ENCODE measurements at regions not wholly inside any gene's neighbourhood (a gene's known extent, or its start where the extent isn't known, plus 50 kb on each side); places are given as distances from the start of the nearest gene placed in this dataset.

- Histone ChIP-seq H3K4me3 (ENCODE audit: low read depth, low read length) (no peak overlapping the region), H3K36me3 (ENCODE audit: control insufficient read depth, insufficient read depth, low read length) (no peaks in the 10 kb centered on the region), H3K27me3 (ENCODE audit: control insufficient read depth, insufficient read depth, low read length) (no peaks in the 10 kb centered on the region)
- TF ChIP-seq, protein P1, sequence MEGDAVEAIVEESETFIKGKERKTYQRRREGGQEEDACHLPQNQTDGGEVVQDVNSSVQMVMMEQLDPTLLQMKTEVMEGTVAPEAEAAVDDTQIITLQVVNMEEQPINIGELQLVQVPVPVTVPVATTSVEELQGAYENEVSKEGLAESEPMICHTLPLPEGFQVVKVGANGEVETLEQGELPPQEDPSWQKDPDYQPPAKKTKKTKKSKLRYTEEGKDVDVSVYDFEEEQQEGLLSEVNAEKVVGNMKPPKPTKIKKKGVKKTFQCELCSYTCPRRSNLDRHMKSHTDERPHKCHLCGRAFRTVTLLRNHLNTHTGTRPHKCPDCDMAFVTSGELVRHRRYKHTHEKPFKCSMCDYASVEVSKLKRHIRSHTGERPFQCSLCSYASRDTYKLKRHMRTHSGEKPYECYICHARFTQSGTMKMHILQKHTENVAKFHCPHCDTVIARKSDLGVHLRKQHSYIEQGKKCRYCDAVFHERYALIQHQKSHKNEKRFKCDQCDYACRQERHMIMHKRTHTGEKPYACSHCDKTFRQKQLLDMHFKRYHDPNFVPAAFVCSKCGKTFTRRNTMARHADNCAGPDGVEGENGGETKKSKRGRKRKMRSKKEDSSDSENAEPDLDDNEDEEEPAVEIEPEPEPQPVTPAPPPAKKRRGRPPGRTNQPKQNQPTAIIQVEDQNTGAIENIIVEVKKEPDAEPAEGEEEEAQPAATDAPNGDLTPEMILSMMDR (IDR thresholded peaks at IDR 0.05; ENCODE audit: insufficient read depth, low read length, poor library complexity, severe bottlenecking) = no peak
- no peak for DNase-seq (ENCODE audit: low read depth)
These were observed 329.5 kb downstream of the PRL start for GRCh38 chr6:21967056-21967974.

GRCh38 chr6:21968411-21968810 is 328.4 kb downstream of the PRL start:
- no peak for DNase-seq (ENCODE audit: low read depth)
- Histone ChIP-seq H3K4me3 (ENCODE audit: low read depth, low read length) (no peak overlapping the region), H3K36me3 (ENCODE audit: control insufficient read depth, insufficient read depth, low read length) (no peaks in the 10 kb centered on the region), H3K27me3 (ENCODE audit: control insufficient read depth, insufficient read depth, low read length) (no peaks in the 10 kb centered on the region)
- TF ChIP-seq, protein P1 (IDR thresholded peaks at IDR 0.05; ENCODE audit: insufficient read depth, low read length, poor library complexity, severe bottlenecking) = no peak

- no peak for DNase-seq (ENCODE audit: low read depth)
- TF ChIP-seq, protein P1 (IDR thresholded peaks at IDR 0.05; ENCODE audit: insufficient read depth, low read length, poor library complexity, severe bottlenecking) = no peak
These were observed 327.6 kb downstream of the PRL start for GRCh38 chr6:21969192-21969591.

DNA sequence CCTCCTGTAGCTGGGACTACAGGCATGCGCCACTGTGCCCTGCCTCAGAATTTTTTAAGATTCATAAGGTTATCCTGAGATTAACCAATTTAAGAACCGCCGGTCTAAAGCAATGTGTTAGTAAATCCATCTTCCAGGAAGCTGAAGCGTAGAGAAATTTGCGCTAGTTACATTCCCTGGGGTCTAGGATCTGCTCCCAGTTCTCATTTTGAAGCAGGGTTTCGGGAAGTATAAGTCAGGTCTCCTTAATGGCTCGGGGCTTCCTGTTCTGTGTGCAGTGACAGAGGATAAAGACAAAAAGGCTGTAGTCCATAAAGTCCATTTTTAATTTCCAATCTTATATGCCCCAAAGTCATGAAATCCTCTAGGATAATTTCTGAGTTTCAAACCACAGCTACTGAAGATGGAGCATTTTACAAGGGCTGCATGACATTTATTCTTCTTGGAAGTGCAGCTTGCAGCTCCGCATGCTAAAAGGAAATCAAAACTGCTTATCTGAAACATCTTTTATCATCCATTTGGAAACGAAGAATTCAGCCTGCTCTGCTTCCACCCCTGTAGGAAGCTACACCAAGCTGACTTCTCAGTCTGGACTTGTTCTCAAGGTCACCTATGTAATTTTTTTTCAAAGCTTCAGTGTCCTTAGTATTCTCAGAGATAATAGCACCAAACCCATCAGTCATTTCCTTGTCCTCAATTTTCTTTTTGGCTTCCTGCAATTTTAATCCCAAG is 326.1 kb downstream of the PRL start:
- no peak overlapping the region for H3K4me3 ChIP-seq (ENCODE audit: low read depth, low read length)
- TF ChIP-seq, protein P1 (IDR thresholded peaks at IDR 0.05; ENCODE audit: insufficient read depth, low read length, poor library complexity, severe bottlenecking) = no peak
- H3K27me3 ChIP-seq (ENCODE audit: control insufficient read depth, insufficient read depth, low read length) = no peaks in the 10 kb centered on the region
- no peaks in the 10 kb centered on the region for H3K36me3 ChIP-seq (ENCODE audit: control insufficient read depth, insufficient read depth, low read length)
- DNase-seq (ENCODE audit: low read depth) = no peak

More at GRCh38 chr6:21969192-21969591, 327.6 kb downstream of the PRL start:
- H3K27me3 ChIP-seq (ENCODE audit: control insufficient read depth, insufficient read depth, low read length) = no peaks in the 10 kb centered on the region
- no peak overlapping the region for H3K4me3 ChIP-seq (ENCODE audit: low read depth, low read length)
- no peaks in the 10 kb centered on the region for H3K36me3 ChIP-seq (ENCODE audit: control insufficient read depth, insufficient read depth, low read length)

- TF ChIP-seq, protein P1 (IDR thresholded peaks at IDR 0.05; ENCODE audit: insufficient read depth, low read length, poor library complexity, severe bottlenecking) = no peak
- Histone ChIP-seq H3K36me3 (ENCODE audit: control insufficient read depth, insufficient read depth, low read length) (no peaks in the 10 kb centered on the region), H3K4me3 (ENCODE audit: low read depth, low read length) (no peak overlapping the region), H3K27me3 (ENCODE audit: control insufficient read depth, insufficient read depth, low read length) (no peaks in the 10 kb centered on the region)
- DNase-seq (ENCODE audit: low read depth) = no peak
These were observed 325.3 kb downstream of the PRL start for GRCh38 chr6:21971541-21971940.
